GM23248 (cell line): ENCODE measurements at regions not wholly inside any gene's neighbourhood (a gene's known extent, or its start where the extent isn't known, plus 50 kb on each side); places are given as distances from the start of the nearest gene placed in this dataset.
"Not testable (repeated sequence)": the region's sequence is repeated elsewhere in the genome, so short reads cannot be mapped to it uniquely, and the experiment has no call there.

ENCODE experiments used
- DNase-seq: peaks from one replicate; pipeline ENCODE4 v3.0.0-alpha.2; 2015
- H2AFZ ChIP-seq: fragments of 200-600 bp; sonication (generic); 2 replicates; pipeline ENCODE4 v1.6.1; 2016; ENCODE audit warnings: antibody characterized with exemption
- H3F3A ChIP-seq: fragments of 200-600 bp; sonication (generic); 2 replicates; pipeline ENCODE4 v1.6.1; 2016; ENCODE audit warnings: mild to moderate bottlenecking, antibody characterized with exemption, mixed run types; ENCODE audit not compliant: insufficient read depth
- H3K27ac ChIP-seq: fragments of 200-600 bp; sonication (generic); 2 replicates; pipeline ENCODE4 v1.5.1; 2016; ENCODE audit warnings: mild to moderate bottlenecking
- H3K27me3 ChIP-seq: fragments of 200-600 bp; sonication (generic); replicated peaks from 2 replicates; pipeline ENCODE4 v1.6.1; 2016; ENCODE audit warnings: mild to moderate bottlenecking; ENCODE audit not compliant: insufficient read depth
- H3K36me3 ChIP-seq: fragments of 200-600 bp; sonication (generic); 2 replicates; pipeline ENCODE4 v1.6.1; 2016; ENCODE audit warnings: low read depth, mild to moderate bottlenecking
- H3K4me1 ChIP-seq: fragments of 200-600 bp; sonication (generic); 2 replicates; pipeline ENCODE4 v1.6.1; 2016; ENCODE audit warnings: mild to moderate bottlenecking; ENCODE audit not compliant: insufficient read depth
- H3K4me2 ChIP-seq: fragments of 200-600 bp; sonication (generic); one replicate; pipeline ENCODE4 v1.6.1; 2016; ENCODE audit warnings: mild to moderate bottlenecking; ENCODE audit not compliant: unreplicated experiment
- H3K4me3 ChIP-seq: fragments of 200-600 bp; sonication (generic); 2 replicates; pipeline ENCODE4 v1.5.1; 2016; ENCODE audit warnings: mild to moderate bottlenecking
- H3K79me2 ChIP-seq: fragments of 200-600 bp; sonication (generic); 2 replicates; pipeline ENCODE4 v1.6.1; 2016; ENCODE audit warnings: mild to moderate bottlenecking; ENCODE audit not compliant: insufficient read depth
- H3K9ac ChIP-seq: fragments of 200-600 bp; sonication (generic); 2 replicates; pipeline ENCODE4 v1.6.1; 2016; ENCODE audit warnings: mild to moderate bottlenecking
- H3K9me2 ChIP-seq: fragments of 200-600 bp; sonication (generic); 2 replicates; pipeline ENCODE4 v1.6.1; 2016; ENCODE audit warnings: mixed run types, mild to moderate bottlenecking, moderate library complexity; ENCODE audit not compliant: insufficient read depth
- H3K9me3 ChIP-seq: fragments of 200-600 bp; sonication (generic); one replicate; pipeline ENCODE4 v1.6.1; 2017; ENCODE audit warnings: low read depth
- H4K20me1 ChIP-seq: fragments of 200-600 bp; sonication (generic); 2 replicates; pipeline ENCODE4 v1.6.0; 2016; ENCODE audit not compliant: insufficient read depth
- WGBS, 2 experiments: methylation state at CpG; one replicate each; pipeline ENCODE4 v1.1.6; 2015 to 2017; ENCODE audit warnings: low lambda C conversion rate in 2 of 2, low coverage in 1 of 2; ENCODE audit errors: missing lambda C conversion rate in 2 of 2; 5-methylcytosine and 5-hydroxymethylcytosine counted together
- in situ Hi-C: fragments of 300-500 bp; cut with MboI; formaldehyde crosslinking; loops from 2 replicates; pipeline ENCODE4 v1.15.0; 2020

DNA sequence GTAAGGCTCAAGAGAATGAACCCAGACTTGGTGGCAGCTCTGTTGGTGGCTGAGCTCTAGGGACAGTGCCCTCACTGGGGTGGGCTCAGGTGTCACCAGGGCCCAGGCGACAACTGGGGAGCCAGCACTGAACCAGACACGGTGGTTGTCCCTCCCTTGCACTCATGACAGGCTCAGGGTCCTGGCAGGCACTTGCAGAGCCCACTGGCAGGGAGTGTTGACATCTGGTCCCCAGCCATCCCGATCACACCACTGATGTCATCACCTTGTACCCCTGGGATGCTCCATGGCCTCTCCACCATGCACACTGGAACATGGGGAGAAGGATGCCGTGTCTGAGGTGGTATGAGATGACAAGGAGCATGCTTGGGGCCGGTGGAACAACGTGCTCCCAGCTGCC is 138.6 kb downstream of the NPIPB11 start:
- H3K9ac ChIP-seq, H3K9me2 ChIP-seq, H4K20me1 ChIP-seq, DNase-seq, H3K4me3 ChIP-seq, H2AFZ ChIP-seq, H3K36me3 ChIP-seq, H3K9me3 ChIP-seq, H3K27me3 ChIP-seq, in situ Hi-C loops, H3K79me2 ChIP-seq, H3K27ac ChIP-seq: not testable (repeated sequence)
- peak overlapping the region; percentile 9 for H3K4me2 ChIP-seq
- peaks cover 60% of the 10 kb centered on the region for H3K4me1 ChIP-seq
- H3F3A ChIP-seq, result peaks cover 42% of the 10 kb centered on the region
- WGBS, 2 experiments, result 74 to 86% methylated on average over 6 of the region's 6 CpGs

DNA sequence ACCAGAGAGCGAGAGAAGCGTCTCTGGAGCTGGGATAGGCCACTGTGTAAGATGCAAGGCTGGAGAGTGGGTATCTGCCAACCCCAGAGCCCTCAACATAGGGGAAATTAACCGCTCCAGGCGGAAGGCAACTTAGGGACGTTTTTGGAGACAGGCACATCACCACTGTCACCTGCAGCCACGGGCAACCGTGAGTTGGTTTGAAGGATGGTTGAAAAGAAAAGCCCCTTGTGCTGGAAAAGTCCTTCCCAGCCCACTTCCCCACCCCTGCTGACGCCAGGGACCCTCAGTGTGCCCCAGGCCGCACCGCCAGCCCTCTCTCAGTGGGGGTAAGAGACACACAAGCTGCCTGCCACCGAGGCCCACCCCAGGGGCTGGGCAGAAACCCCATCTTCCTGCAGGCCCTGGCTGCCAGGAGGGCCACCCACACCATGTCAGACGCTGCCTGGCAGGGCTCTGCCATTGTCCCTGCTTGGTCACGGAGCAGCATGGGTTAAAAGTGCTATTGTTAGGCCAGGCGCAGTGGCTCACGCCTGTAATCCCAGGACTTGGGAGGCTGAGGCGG is 139.4 kb downstream of the NPIPB11 start:
- H3K27ac ChIP-seq, result peak overlapping the region; percentile 75
- H4K20me1 ChIP-seq, H3K4me3 ChIP-seq, H3K9me3 ChIP-seq, H3K9me2 ChIP-seq, in situ Hi-C loops, H3K27me3 ChIP-seq, H3K79me2 ChIP-seq, H2AFZ ChIP-seq, H3K36me3 ChIP-seq, DNase-seq: not testable (repeated sequence)
- 90 to 91% methylated on average over 13 of the region's 16 CpGs for WGBS, 2 experiments
- H3F3A ChIP-seq, result peaks cover 36% of the 10 kb centered on the region
- H3K4me1 ChIP-seq, result peaks cover 58% of the 10 kb centered on the region
- H3K9ac ChIP-seq, result peak overlapping the region; percentile 62
- peak overlapping the region; percentile 43 for H3K4me2 ChIP-seq

DNA sequence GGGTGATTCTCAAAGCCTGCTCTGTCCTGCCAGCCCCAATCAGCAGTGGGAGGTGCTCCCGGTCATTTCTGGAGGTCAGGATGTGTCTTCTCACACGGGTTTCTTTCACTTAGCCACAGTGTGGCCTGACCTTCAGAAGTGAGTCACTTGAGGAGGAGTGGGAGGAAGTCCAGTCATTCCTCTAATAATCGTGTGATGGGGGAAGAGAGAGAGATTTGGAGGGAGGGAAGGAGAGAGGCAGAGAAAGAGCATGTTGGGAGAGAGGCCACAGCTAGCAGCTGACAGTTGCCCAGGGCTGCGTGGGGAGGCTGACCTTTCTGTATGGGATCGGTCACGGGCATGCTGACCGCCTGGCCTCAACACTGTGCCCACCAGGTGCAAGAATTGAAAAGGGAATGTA is 139.9 kb downstream of the NPIPB11 start:
- Histone ChIP-seq H3K27ac (peak overlapping the region; percentile 75), H3K4me1 (peaks cover 61% of the 10 kb centered on the region), H3K9ac (peak overlapping the region; percentile 62), H3F3A (peaks cover 36% of the 10 kb centered on the region), H3K4me2 (peak overlapping the region; percentile 43)
- DNase-seq, result peak; percentile 87
- H2AFZ ChIP-seq, H4K20me1 ChIP-seq, H3K4me3 ChIP-seq, H3K9me3 ChIP-seq, H3K79me2 ChIP-seq, H3K9me2 ChIP-seq, H3K27me3 ChIP-seq, H3K36me3 ChIP-seq, in situ Hi-C loops: not testable (repeated sequence)
- 4 to 9% methylated on average over 7 of the region's 7 CpGs for WGBS, 2 experiments

DNA sequence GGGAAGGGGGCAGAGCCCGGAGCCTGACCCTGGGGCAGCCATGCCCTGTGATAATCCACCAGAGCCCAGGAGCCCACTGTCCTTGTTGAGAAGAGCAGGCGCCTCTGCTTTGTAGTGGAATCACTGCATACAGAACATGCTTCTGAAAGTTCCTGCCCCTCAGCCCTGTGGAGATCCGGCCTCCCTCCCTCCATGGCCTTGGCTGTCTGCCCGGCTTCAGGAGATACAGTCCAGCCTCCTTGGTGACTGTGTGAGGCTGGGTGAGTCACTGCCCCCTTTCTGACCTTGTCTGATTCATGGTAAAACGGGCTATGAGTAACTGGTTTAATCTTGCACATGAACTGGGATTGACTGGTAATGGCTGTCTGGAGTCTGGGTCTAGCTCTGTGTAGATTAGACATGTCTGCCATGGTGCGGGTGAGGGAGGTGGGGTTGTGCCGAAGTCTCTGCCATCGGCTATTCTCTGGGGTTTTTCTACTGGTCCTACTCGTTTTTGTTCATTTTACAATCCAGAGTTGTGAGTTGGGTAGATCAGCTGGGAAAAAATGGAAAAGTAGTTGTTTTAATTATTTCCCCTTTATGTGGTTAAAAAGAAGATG is 141.2 kb downstream of the NPIPB11 start:
- H4K20me1 ChIP-seq, H3K4me3 ChIP-seq, H3K4me2 ChIP-seq, H3K9me2 ChIP-seq, in situ Hi-C loops, H2AFZ ChIP-seq, H3K27me3 ChIP-seq, H3K9me3 ChIP-seq, H3K36me3 ChIP-seq, H3K79me2 ChIP-seq: not testable (repeated sequence)
- peak overlapping the region; percentile 75 for H3K27ac ChIP-seq
- peaks cover 59% of the 10 kb centered on the region for H3K4me1 ChIP-seq
- peak overlapping the region; percentile 66 for H3K9ac ChIP-seq
- peak; percentile 95 for DNase-seq
- 1 to 4% methylated on average over 5 to 7 of the region's 9 CpGs for WGBS, 2 experiments
- H3F3A ChIP-seq, result peaks cover 28% of the 10 kb centered on the region

DNA sequence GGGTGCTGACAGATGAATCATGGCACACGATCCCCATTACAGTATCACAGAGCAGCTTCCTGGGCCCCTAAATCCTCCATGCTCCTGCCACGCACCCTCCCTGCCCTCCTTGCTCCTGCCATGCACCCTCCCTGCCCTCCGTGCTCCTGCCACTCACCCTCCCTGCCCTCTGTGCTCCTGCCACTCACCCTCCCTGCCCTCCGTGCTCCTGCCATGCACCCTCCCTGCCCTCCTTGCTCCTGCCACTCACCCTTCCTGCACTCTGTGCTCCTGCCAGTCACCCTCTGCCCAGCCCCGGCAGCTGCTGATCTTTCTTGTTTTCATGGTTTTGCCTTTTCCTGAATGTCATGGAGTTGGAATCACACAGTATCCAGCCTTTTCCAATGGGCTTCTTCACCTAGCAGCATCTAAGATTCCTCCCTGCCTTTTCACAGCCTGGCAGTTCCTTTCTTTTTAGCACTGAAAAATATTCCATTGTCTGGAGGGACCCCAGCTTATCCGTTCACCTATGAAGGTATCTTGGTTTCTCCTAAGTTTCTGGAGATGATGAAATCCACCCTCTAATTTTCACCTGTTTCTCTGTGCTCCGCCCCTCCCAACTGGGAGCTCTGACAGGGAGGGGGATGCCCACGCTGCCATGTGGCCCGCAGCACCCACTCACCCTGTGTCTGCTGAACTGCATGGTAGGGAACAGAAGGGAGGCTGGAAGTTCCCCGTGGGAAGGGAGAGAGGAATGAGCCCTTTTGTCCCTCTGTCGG is 142.3 kb downstream of the NPIPB11 start:
- peaks cover 20% of the 10 kb centered on the region for H3F3A ChIP-seq
- H3K9me2 ChIP-seq, H2AFZ ChIP-seq, H3K4me3 ChIP-seq, in situ Hi-C loops, H3K79me2 ChIP-seq, H3K9me3 ChIP-seq, H3K4me2 ChIP-seq, H3K27me3 ChIP-seq, H3K36me3 ChIP-seq, H4K20me1 ChIP-seq, DNase-seq: not testable (repeated sequence)
- peak overlapping the region; percentile 75; the same call in 1 of the 2 replicates for H3K27ac ChIP-seq
- H3K4me1 ChIP-seq, result peaks cover 52% of the 10 kb centered on the region
- H3K9ac ChIP-seq, result peak overlapping the region; percentile 66
- WGBS, 2 experiments, result 64 to 76% methylated on average over 7 to 11 of the region's 11 CpGs

DNA sequence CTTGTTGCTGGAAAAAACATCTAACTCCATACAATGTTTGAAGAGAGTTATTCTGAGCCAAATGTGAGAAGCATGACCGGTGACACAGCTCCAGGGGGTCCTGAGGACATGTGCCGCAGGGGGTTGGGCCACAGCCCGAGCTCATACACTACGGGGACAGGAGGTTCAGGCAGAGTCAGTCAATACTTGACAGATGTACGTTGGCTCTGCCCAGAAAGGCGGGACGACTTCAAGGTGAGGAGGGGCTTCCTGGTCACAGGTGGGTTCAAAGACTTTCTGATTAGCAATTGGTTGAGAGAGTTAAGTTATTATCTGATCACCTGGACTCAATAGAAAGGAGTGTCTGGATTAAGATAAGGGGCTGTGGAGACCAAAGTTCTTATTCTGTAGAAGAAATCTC is 143.8 kb downstream of the NPIPB11 start:
- WGBS, 2 experiments, result 81 to 90% methylated on average over 7 of the region's 7 CpGs
- H3K27me3 ChIP-seq, H3K79me2 ChIP-seq, H3K4me2 ChIP-seq, H3K4me3 ChIP-seq, H3K9ac ChIP-seq, H3K9me2 ChIP-seq, H3K27ac ChIP-seq, H3K36me3 ChIP-seq, DNase-seq, H4K20me1 ChIP-seq, H2AFZ ChIP-seq, H3K9me3 ChIP-seq, in situ Hi-C loops: not testable (repeated sequence)
- H3K4me1 ChIP-seq, result peaks cover 40% of the 10 kb centered on the region
- peaks cover 10% of the 10 kb centered on the region for H3F3A ChIP-seq

DNA sequence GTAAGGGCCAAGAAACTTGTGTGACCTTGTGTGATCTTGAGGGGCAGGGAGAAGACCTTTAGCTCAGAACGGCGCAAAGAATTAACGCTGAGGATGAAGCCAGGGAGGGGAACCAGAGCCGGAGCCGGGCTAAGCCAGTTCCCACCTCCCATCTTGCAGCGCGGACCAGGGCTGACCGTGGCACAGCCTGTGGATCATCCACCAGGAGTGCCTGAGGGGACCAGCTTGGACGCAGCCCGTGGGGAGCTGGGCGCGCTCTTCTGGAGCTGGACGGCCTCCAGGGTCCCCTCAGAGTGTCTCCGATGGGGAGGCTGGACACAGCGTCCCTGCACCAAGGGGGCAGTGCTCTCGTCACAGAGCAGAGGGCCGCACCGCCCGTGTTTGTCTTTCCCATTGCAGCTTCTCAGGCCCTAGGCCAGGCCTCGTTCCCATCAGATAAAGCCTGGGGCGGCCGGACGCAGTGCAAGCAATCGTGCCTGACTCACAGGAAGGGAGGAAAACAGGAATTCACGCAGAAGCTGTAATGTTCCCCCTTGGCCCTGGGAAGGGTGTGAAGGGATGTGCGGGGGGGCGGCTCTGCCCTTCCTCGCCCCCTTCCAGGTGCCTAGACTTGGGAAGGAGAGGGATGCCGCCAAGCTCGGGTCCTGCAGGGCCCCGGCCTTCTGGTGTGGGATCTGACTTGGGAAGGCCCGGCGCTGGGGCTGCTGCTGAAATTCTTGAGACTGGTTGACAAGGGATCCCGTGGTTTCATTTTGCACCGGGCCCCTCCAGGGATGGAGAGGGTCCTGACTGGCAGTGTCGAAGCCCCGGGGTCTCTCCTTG is 144.9 kb downstream of the NPIPB11 start:
- H3K9me3 ChIP-seq, H3K36me3 ChIP-seq, H3K9me2 ChIP-seq, H3K79me2 ChIP-seq, H3K4me3 ChIP-seq, H4K20me1 ChIP-seq, H3K27me3 ChIP-seq, H2AFZ ChIP-seq, in situ Hi-C loops: not testable (repeated sequence)
- Histone ChIP-seq H3K4me1 (peaks cover 32% of the 10 kb centered on the region), H3K4me2 (peak overlapping the region; percentile 24), H3F3A (peaks cover 10% of the 10 kb centered on the region), H3K27ac (peak overlapping the region; percentile 53), H3K9ac (peak overlapping the region; percentile 52)
- peak; percentile 4 for DNase-seq
- 78 to 90% methylated on average over 27 to 28 of the region's 37 CpGs for WGBS, 2 experiments
